DMS 273 (cell line): ENCODE measurements at regions not wholly inside any gene's neighbourhood (a gene's known extent, or its start where the extent isn't known, plus 50 kb on each side); places are given as distances from the start of the nearest gene placed in this dataset.

Experiments used
- DNase-seq: peaks from one replicate; lab custom pipeline; 2025; ENCODE audit not compliant: unreplicated experiment; lab: John Stamatoyannopoulos, UW

DNA sequence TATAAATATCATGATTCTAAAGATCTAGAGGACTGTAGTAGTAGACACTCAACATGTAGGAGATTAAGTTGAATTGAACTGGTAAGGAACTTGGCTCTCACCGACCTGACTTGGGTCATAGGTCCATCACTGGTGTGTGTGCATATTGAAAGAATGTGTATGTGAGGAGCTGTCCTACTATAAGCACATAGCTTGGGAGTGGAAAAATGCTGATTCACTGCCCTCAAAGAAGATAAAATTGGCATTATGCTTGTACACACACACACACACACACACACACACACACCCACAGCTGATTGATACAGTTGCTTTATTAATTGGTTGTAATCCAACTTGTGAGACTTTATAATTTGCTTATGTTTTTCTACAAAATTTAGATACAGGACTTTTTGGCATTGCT lies 411.0 kb upstream of the NR2F2 start:
- no peak for DNase-seq

GRCh38 chr15:95921404-95921803 lies 409.1 kb upstream of the NR2F2 start:
- no peak for DNase-seq

GRCh38 chr15:95922431-95922830 lies 408.1 kb upstream of the NR2F2 start:
- no peak for DNase-seq

DNA sequence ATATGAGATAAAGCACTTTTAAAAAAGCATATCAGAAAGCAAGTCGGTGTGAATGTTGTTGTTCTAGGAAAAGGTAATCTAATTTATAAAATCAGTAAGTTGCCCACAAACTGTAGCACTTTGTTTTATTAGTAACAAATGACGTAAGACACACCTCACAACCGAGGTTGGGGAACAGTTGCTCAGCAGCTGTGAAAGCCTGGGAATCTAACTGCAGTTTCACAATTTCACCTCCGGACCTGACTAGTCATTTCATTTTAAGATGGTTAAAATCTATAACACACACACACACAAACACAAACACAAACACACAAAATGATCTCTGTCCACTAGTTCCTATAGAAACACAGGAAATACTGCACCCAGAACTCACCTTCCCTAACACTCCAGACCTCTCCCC lies 406.7 kb upstream of the NR2F2 start:
- DNase-seq = no peak

DNA sequence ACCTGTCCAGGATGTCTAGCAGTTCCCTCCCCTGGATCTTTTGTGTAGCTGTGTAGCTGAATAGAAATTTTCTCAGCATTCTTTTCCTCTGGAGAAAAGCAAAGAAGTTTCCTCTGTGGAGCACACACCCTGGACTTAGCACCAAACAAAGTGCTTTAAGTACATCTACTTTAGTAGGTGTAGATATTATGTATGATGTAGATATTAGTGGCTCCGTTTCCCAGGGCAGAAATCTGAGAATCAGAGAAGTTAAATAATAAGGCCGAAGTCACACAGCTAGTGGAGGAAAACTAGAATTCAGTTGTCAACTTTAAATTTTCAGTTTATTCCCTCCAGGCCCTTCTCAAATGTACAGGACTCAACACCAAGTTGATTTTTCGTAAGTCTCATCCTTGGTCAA lies 401.7 kb upstream of the NR2F2 start:
- DNase-seq = no peak

DNA sequence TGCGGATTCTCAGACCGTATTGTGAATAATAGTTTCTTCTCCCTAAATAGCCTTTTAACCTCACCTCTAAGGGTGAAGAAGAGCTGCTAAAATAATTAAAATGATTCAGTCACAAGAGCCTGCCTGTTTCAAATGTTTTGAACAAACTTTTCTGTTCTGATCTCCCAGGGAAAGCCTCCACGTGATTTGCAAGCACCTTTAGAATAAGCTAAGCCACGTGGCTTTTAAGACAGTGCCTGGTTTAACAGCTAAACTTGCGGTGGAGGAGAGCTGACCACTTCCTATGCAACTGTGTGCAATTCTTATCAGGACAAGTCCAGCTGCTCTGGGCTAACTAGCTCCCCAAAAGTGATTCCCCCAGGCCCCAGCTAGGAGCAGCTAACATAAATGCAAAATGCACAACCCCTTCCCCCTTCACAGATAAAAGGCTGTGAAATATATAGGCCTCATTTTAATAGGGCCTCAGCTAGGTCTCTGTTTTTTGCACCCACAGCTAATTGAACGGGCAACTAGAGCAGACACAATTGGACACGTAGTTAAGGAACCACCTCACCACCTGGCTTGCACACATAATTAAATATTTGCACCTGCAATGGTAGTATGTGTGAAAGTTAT lies 401.2 kb upstream of the NR2F2 start:
- no peak for DNase-seq

GRCh38 chr15:95930659-95931375 lies 399.7 kb upstream of the NR2F2 start:
- DNase-seq = no peak

DNA sequence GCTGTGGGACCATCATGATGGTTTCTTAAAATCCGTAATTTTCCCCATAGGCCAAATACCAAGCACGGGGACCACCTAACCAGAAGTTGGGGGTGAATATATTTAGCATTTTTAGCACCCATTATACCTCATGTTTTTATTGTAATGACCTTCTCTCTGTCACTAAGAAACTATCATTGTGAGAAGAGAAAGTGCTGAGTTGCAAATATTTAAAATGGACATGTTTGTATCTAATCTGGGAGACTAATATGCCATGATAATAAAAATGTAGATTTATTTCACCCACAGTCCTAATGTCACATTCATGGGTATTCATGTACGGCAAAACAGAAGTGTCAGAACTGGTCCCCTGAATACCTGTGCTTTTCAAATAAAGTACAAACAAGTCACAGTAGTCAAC lies 398.9 kb upstream of the NR2F2 start:
- no peak for DNase-seq

DNA sequence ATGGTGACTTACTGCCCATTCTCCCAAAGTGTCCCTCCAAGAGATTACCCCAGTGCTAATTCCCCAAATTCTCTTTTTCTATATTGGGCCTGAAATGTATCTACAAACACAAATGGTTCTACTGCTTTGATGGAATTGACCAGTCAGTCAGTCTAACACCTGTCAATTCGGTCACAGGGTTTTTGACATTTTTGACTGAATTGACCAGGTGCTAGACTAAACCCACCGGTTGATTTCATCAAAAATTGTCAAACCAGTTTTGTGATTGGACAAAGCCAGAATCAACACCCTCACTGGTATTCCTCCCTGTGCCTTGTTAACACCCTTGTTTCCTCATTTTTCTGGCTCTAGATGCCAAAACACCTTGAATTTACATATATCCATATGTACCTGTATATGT lies 398.4 kb upstream of the NR2F2 start:
- DNase-seq = no peak

GRCh38 chr15:95932676-95933075 lies 397.8 kb upstream of the NR2F2 start:
- DNase-seq = no peak

GRCh38 chr15:95935852-95936251 lies 394.6 kb upstream of the NR2F2 start:
- no peak for DNase-seq

- DNase-seq = no peak
Observed at GRCh38 chr15:95937128-95937528, 393.4 kb upstream of the NR2F2 start.

GRCh38 chr15:95940431-95940985 lies 390.0 kb upstream of the NR2F2 start:
- DNase-seq = no peak

DNA sequence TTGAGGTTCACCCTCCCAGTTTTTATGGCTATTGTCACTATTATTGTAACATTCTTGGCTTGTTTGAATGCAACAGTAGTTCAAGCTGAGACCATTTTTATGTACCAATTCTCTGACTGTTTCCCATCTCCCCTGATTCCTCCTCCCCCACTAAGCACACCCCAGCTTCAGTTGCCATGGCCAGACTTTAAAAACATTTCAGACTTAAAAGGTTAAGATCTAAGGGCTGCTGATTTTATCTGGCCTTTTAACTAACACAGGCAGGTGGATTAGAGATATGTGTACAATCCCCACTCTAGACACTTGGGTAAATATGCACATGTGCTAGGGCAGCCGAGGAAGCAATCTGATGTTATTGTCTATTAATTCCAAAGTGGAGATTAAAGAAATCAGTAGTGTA lies 386.3 kb upstream of the NR2F2 start:
- no peak for DNase-seq

- DNase-seq = no peak
Observed at GRCh38 chr15:95944661-95945255, 385.7 kb upstream of the NR2F2 start.

GRCh38 chr15:95946241-95946640 lies 384.3 kb upstream of the NR2F2 start:
- no peak for DNase-seq

GRCh38 chr15:95946926-95947325 lies 383.6 kb upstream of the NR2F2 start:
- no peak for DNase-seq

DNA sequence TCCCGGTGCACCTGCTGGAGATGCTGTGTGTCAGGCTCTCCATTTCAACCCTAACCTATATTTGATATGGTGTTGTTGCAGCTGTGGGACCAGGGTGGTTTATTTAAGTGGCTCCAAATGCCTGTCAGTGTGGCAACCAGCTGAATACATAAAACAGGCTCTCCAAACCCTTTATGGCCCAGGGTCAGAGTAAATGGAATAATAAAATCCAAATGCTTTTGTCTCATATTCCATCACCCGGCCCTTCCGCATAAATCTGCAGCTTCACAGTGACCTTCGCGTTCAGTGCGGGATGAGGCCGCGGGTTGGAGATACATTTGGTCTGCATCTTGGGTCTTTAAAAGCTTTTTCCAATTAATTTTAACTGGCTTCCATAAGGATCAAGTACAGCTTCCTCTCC lies 382.1 kb upstream of the NR2F2 start:
- no peak for DNase-seq

- DNase-seq = no peak
Observed at GRCh38 chr15:95953032-95953431, 377.5 kb upstream of the NR2F2 start.

DNA sequence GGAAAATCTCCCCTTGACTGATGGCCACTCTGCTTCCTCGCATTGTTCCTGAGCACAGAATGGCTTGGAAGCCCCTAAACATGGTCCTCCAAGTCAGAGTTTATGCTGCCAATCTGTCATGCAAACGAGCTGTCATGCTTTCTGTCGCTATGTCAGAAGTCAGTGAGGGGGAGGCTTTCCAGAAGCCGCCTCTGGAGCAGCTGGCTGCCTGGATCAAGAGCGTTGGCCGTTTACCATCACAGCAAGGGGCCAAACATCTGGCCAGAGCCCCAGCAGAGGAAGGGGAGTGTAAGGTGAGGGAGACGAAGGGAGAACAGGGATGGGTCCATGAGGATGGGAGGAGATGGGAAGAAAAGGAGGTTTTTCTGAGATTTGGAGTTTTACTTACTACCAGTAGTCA lies 372.6 kb upstream of the NR2F2 start:
- DNase-seq = no peak

DNA sequence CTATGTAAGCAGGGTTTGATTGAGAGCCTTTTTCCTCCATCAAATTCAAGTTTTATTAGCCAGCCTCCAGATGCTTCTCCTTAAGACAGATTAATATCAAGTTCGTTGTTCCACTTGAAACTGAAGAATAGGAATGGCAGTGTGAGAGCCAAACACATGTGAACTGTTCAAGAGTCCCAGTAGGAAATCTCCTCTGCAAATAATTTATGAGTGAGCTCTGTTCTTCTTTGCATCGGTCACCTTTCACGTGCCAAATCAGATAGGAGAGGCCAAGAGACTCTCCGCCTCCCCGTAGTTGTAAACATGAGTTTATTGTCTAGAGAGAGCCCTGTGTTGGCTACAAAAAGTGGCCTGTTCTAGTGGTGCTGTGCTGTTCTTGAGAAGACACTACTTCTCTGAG lies 372.1 kb upstream of the NR2F2 start:
- no peak for DNase-seq

- no peak for DNase-seq
Observed at GRCh38 chr15:95968856-95969255, 361.6 kb upstream of the NR2F2 start.
